Ovary (tissue), 3 donors: ENCODE measurements at regions not wholly inside any gene's neighbourhood (a gene's known extent, or its start where the extent isn't known, plus 50 kb on each side); places are given as distances from the start of the nearest gene placed in this dataset.

Source experiments
- CTCF ChIP-seq, 3 donors: fragments of 450-650 bp in 2 of 3; fragments of 200-600 bp in 1 of 3; IDR thresholded peaks; one replicate each; pipeline versions ENCODE4 v1.5.1 to v1.8.0; 2016 to 2022; ENCODE audit warnings: antibody characterized with exemption in 3 of 3, mild to moderate bottlenecking in 1 of 3
- EP300 ChIP-seq: sonication (generic); formaldehyde crosslinking; IDR thresholded peaks from one replicate; pipeline ENCODE4 v1.6.1; 2017; ENCODE audit warnings: antibody characterized with exemption
- donor health status: DM: no; HTN: no; CAD: no.

GRCh38 chr1:5370311-5370710, 621.9 kb downstream of the NPHP4 start:
- TF ChIP-seq CTCF (IDR thresholded peaks at IDR 0.05): no peak
- TF ChIP-seq EP300: no peak
